Testis (tissue), 2 donors: ENCODE measurements at regions not wholly inside any gene's neighbourhood (a gene's known extent, or its start where the extent isn't known, plus 50 kb on each side); places are given as distances from the start of the nearest gene placed in this dataset.

Experiments used
- CTCF ChIP-seq, 3 experiments: fragments of 450-650 bp in 2 of 3; fragments of 200-600 bp in 1 of 3; sonication (generic) in 1 of 3; IDR thresholded peaks; one replicate each; pipeline ENCODE4 v1.5.1; 2016 to 2019; ENCODE audit warnings: antibody characterized with exemption in 3 of 3, mild to moderate bottlenecking in 2 of 3, moderate library complexity in 1 of 3
- POLR2A ChIP-seq: fragments of 450-650 bp; IDR thresholded peaks from one replicate; pipeline ENCODE4 v1.6.1; 2017; ENCODE audit warnings: antibody characterized with exemption, mild to moderate bottlenecking, moderate library complexity

GRCh38 chr3:70824078-70824477 lies 511.6 kb upstream of the MDFIC2 start:
- TF ChIP-seq CTCF (IDR thresholded peaks at IDR 0.05) (no peak), POLR2A (no peak)
